ENCODE measurements at regions not wholly inside any gene's neighbourhood (a gene's known extent, or its start where the extent isn't known, plus 50 kb on each side); places are given as distances from the start of the nearest gene placed in this dataset.

GRCh38 chr4:74640111-74640903 is 154.0 kb downstream of the BTC start:
- Histone ChIP-seq H3K4me3 (ENCODE audit: low read depth, low read length) (no peak overlapping the region), H3K4me1 (ENCODE audit: control insufficient read depth, insufficient read depth, low read length, unreplicated experiment) (peaks cover 22% of the 10 kb centered on the region), H3K27ac (ENCODE audit: low read depth, low read length) (peak overlapping the region; percentile 25), H3K79me2 (ENCODE audit: control insufficient read depth, insufficient read depth, low read length, unreplicated experiment) (no peaks in the 10 kb centered on the region), H3K36me3 (ENCODE audit: insufficient read depth, low read length) (no peaks in the 10 kb centered on the region), H3K27me3 (ENCODE audit: insufficient read depth, low read length) (no peaks in the 10 kb centered on the region), H2AFZ (ENCODE audit: low read length, unreplicated experiment) (no peak overlapping the region)

- Histone ChIP-seq H2AFZ (ENCODE audit: low read length, unreplicated experiment) (no peak overlapping the region), H3K4me1 (ENCODE audit: control insufficient read depth, insufficient read depth, low read length, unreplicated experiment) (peaks cover 22% of the 10 kb centered on the region), H3K27ac (ENCODE audit: low read depth, low read length) (no peak overlapping the region), H3K4me3 (ENCODE audit: low read depth, low read length) (no peak overlapping the region), H3K27me3 (ENCODE audit: insufficient read depth, low read length) (no peaks in the 10 kb centered on the region), H3K79me2 (ENCODE audit: control insufficient read depth, insufficient read depth, low read length, unreplicated experiment) (no peaks in the 10 kb centered on the region), H3K36me3 (ENCODE audit: insufficient read depth, low read length) (no peaks in the 10 kb centered on the region)
Observed at GRCh38 chr4:74642006-74642405, 152.3 kb downstream of the BTC start.

GRCh38 chr4:74649193-74649592 is 145.1 kb downstream of the BTC start:
- Histone ChIP-seq H3K4me3 (ENCODE audit: low read depth, low read length) (no peak overlapping the region), H3K4me1 (ENCODE audit: control insufficient read depth, insufficient read depth, low read length, unreplicated experiment) (no peaks in the 10 kb centered on the region), H3K36me3 (ENCODE audit: insufficient read depth, low read length) (no peaks in the 10 kb centered on the region), H3K79me2 (ENCODE audit: control insufficient read depth, insufficient read depth, low read length, unreplicated experiment) (no peaks in the 10 kb centered on the region), H3K27me3 (ENCODE audit: insufficient read depth, low read length) (no peaks in the 10 kb centered on the region), H3K27ac (ENCODE audit: low read depth, low read length) (no peak overlapping the region), H2AFZ (ENCODE audit: low read length, unreplicated experiment) (no peak overlapping the region)

- Histone ChIP-seq H3K4me3 (ENCODE audit: low read depth, low read length) (no peak overlapping the region), H3K79me2 (ENCODE audit: control insufficient read depth, insufficient read depth, low read length, unreplicated experiment) (no peaks in the 10 kb centered on the region), H3K4me1 (ENCODE audit: control insufficient read depth, insufficient read depth, low read length, unreplicated experiment) (no peaks in the 10 kb centered on the region), H3K27me3 (ENCODE audit: insufficient read depth, low read length) (no peaks in the 10 kb centered on the region), H3K27ac (ENCODE audit: low read depth, low read length) (no peak overlapping the region), H2AFZ (ENCODE audit: low read length, unreplicated experiment) (no peak overlapping the region), H3K36me3 (ENCODE audit: insufficient read depth, low read length) (no peaks in the 10 kb centered on the region)
Observed at GRCh38 chr4:74651198-74651597, 143.1 kb downstream of the BTC start.

- Histone ChIP-seq H3K27me3 (ENCODE audit: insufficient read depth, low read length) (no peaks in the 10 kb centered on the region), H3K27ac (ENCODE audit: low read depth, low read length) (no peak overlapping the region), H3K79me2 (ENCODE audit: control insufficient read depth, insufficient read depth, low read length, unreplicated experiment) (no peaks in the 10 kb centered on the region), H3K36me3 (ENCODE audit: insufficient read depth, low read length) (no peaks in the 10 kb centered on the region), H3K4me1 (ENCODE audit: control insufficient read depth, insufficient read depth, low read length, unreplicated experiment) (no peaks in the 10 kb centered on the region), H3K4me3 (ENCODE audit: low read depth, low read length) (no peak overlapping the region), H2AFZ (ENCODE audit: low read length, unreplicated experiment) (no peak overlapping the region)
Observed at GRCh38 chr4:74653331-74654229, 140.7 kb downstream of the BTC start.

- Histone ChIP-seq H3K79me2 (ENCODE audit: control insufficient read depth, insufficient read depth, low read length, unreplicated experiment) (no peaks in the 10 kb centered on the region), H3K27me3 (ENCODE audit: insufficient read depth, low read length) (no peaks in the 10 kb centered on the region), H2AFZ (ENCODE audit: low read length, unreplicated experiment) (no peak overlapping the region), H3K27ac (ENCODE audit: low read depth, low read length) (no peak overlapping the region), H3K4me1 (ENCODE audit: control insufficient read depth, insufficient read depth, low read length, unreplicated experiment) (peaks cover under 1% of the 10 kb centered on the region), H3K36me3 (ENCODE audit: insufficient read depth, low read length) (no peaks in the 10 kb centered on the region), H3K4me3 (ENCODE audit: low read depth, low read length) (no peak overlapping the region)
Observed at GRCh38 chr4:74654230-74654681, 140.1 kb downstream of the BTC start.

- Histone ChIP-seq H3K27me3 (ENCODE audit: insufficient read depth, low read length) (no peaks in the 10 kb centered on the region), H3K79me2 (ENCODE audit: control insufficient read depth, insufficient read depth, low read length, unreplicated experiment) (no peaks in the 10 kb centered on the region), H3K4me1 (ENCODE audit: control insufficient read depth, insufficient read depth, low read length, unreplicated experiment) (peaks cover 22% of the 10 kb centered on the region), H2AFZ (ENCODE audit: low read length, unreplicated experiment) (no peak overlapping the region), H3K36me3 (ENCODE audit: insufficient read depth, low read length) (no peaks in the 10 kb centered on the region), H3K4me3 (ENCODE audit: low read depth, low read length) (no peak overlapping the region), H3K27ac (ENCODE audit: low read depth, low read length) (no peak overlapping the region)
Observed at GRCh38 chr4:74656596-74656995, 137.7 kb downstream of the BTC start.

GRCh38 chr4:74658116-74658515 is 136.2 kb downstream of the BTC start:
- peak overlapping the region; percentile 12 for H2AFZ ChIP-seq (ENCODE audit: low read length, unreplicated experiment)
- H3K27me3 ChIP-seq (ENCODE audit: insufficient read depth, low read length), result no peaks in the 10 kb centered on the region
- H3K4me1 ChIP-seq (ENCODE audit: control insufficient read depth, insufficient read depth, low read length, unreplicated experiment), result peaks cover 31% of the 10 kb centered on the region
- H3K36me3 ChIP-seq (ENCODE audit: insufficient read depth, low read length), result no peaks in the 10 kb centered on the region
- H3K79me2 ChIP-seq (ENCODE audit: control insufficient read depth, insufficient read depth, low read length, unreplicated experiment), result no peaks in the 10 kb centered on the region
- no peak overlapping the region for H3K27ac ChIP-seq (ENCODE audit: low read depth, low read length)
- no peak overlapping the region for H3K4me3 ChIP-seq (ENCODE audit: low read depth, low read length)

- no peak overlapping the region for H3K4me3 ChIP-seq (ENCODE audit: low read depth, low read length)
- no peak overlapping the region for H2AFZ ChIP-seq (ENCODE audit: low read length, unreplicated experiment)
- no peaks in the 10 kb centered on the region for H3K79me2 ChIP-seq (ENCODE audit: control insufficient read depth, insufficient read depth, low read length, unreplicated experiment)
- H3K4me1 ChIP-seq (ENCODE audit: control insufficient read depth, insufficient read depth, low read length, unreplicated experiment), result peaks cover 31% of the 10 kb centered on the region
- no peaks in the 10 kb centered on the region for H3K27me3 ChIP-seq (ENCODE audit: insufficient read depth, low read length)
- peak overlapping the region; percentile 85 for H3K27ac ChIP-seq (ENCODE audit: low read depth, low read length)
- no peaks in the 10 kb centered on the region for H3K36me3 ChIP-seq (ENCODE audit: insufficient read depth, low read length)
Observed at GRCh38 chr4:74659576-74660411, 134.5 kb downstream of the BTC start.

GRCh38 chr4:74660866-74661265 is 133.5 kb downstream of the BTC start:
- H3K27ac ChIP-seq (ENCODE audit: low read depth, low read length), result peak overlapping the region; percentile 85
- no peak overlapping the region for H2AFZ ChIP-seq (ENCODE audit: low read length, unreplicated experiment)
- H3K27me3 ChIP-seq (ENCODE audit: insufficient read depth, low read length), result no peaks in the 10 kb centered on the region
- H3K4me1 ChIP-seq (ENCODE audit: control insufficient read depth, insufficient read depth, low read length, unreplicated experiment), result peaks cover 31% of the 10 kb centered on the region
- H3K79me2 ChIP-seq (ENCODE audit: control insufficient read depth, insufficient read depth, low read length, unreplicated experiment), result no peaks in the 10 kb centered on the region
- no peak overlapping the region for H3K4me3 ChIP-seq (ENCODE audit: low read depth, low read length)
- no peaks in the 10 kb centered on the region for H3K36me3 ChIP-seq (ENCODE audit: insufficient read depth, low read length)

Measured in ACC112 (cell line).